ENCODE measurements at regions not wholly inside any gene's neighbourhood (a gene's known extent, or its start where the extent isn't known, plus 50 kb on each side); places are given as distances from the start of the nearest gene placed in this dataset.

DNA sequence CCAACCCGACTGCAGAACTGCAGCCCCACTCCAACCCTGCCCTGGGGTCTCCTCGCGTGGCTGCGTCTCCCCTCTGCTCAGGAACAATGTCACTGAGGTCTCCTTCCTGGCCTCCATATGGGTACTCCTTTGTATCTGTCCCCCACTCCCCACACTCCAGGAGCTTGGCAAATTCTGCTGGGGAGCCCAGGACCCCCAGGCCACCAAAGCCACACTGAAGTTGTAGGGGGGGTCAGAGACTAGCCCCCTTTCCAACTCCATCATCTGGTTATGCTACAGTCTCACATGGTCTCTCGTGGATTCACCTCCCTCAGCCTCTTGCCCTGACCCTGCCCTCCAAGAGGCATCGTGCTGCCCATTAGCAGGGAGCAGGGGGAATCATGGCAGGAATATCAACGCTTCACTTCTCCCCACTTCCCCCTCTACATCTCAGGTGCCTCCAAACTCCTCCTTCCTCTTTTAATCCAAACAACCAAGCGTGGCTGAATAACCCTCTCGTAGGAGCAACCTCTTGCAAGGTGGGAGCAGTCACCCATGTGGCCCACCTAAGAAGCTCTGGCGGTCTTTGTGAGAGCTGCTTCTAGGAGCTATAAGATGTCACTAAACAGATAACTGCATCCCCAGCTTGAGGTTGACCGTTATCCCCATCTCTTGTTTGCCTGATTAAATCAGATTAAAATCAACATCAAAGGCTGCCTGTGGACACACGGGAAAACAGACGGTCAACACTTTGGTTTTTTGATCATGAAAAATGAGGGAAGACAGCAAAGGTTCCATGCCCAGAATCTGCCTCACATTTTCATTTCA, 86.4 kb downstream of the MIS18A start:
- Histone ChIP-seq H3K4me3 (ENCODE audit: control extremely low read depth in 1 of 5, extremely low read depth in 1 of 5, insufficient read depth in 1 of 5, low read depth in 2 of 5, low read length in 4 of 5) (no peak overlapping the region), H3K4me1 (ENCODE audit: control insufficient read depth in 2 of 2, insufficient read depth in 2 of 2, low read length in 2 of 2) (no peaks in the 10 kb centered on the region), H3K27ac (ENCODE audit: low read length in 2 of 2) (no peak overlapping the region), H3K79me2 (ENCODE audit: control insufficient read depth, insufficient read depth, low read length) (no peaks in the 10 kb centered on the region), H3K9ac (ENCODE audit: low read length) (no peak overlapping the region), H4K20me1 (ENCODE audit: control insufficient read depth, insufficient read depth, low read length, poor library complexity, severe bottlenecking) (no peaks in the 10 kb centered on the region), H3K9me3 (ENCODE audit: control extremely low read depth in 1 of 3, control insufficient read depth in 2 of 3, insufficient read depth in 1 of 3, low read length in 2 of 3) (peaks cover 0 to 6% (median 0%) of the 10 kb centered on the region in 3 donors), H3K27me3 (replicated peaks in 1 of 4; ENCODE audit: control extremely low read depth in 1 of 4, control insufficient read depth in 3 of 4, insufficient read depth in 4 of 4, low read length in 3 of 4) (no peaks in the 10 kb centered on the region), H3K36me3 (replicated peaks in 1 of 2; ENCODE audit: control extremely low read depth in 1 of 2, control insufficient read depth in 1 of 2, extremely low read depth in 1 of 2, insufficient read depth in 2 of 2, low read length in 1 of 2) (no peaks in the 10 kb centered on the region), H2AFZ (ENCODE audit: insufficient read depth, low read depth, low read length, poor library complexity, severe bottlenecking) (no peak overlapping the region), H3K4me2 (replicated peaks; ENCODE audit: low read depth, low read length, poor library complexity, severe bottlenecking) (no peak overlapping the region)
- intact Hi-C loops (cut with micrococcal nuclease) = no loop called here
- no peak overlapping the region for H3K4me3 Mint-ChIP-seq
- no peaks in the 10 kb centered on the region for H3K4me1 Mint-ChIP-seq
- H3K27me3 Mint-ChIP-seq = peaks cover 13% of the 10 kb centered on the region
- ChIA-PET POLR2A (no interaction called here), CTCF (no interaction called here)
- H3K9me3 Mint-ChIP-seq (ENCODE audit: insufficient read depth) = peaks cover 2% of the 10 kb centered on the region
- 78% methylated on average over 12 of the region's 13 CpGs for WGBS (ENCODE audit: insufficient coverage)
- no peak overlapping the region for H3K27ac Mint-ChIP-seq
- ATAC-seq (ENCODE audit: low read depth) = no peak
- DNase-seq = no peak
- TF ChIP-seq CTCF (IDR thresholded peaks at IDR 0.05) (no peak), EZH2 (IDR thresholded peaks at IDR 0.05; ENCODE audit: borderline replicate concordance, insufficient read depth, low read depth, low read length, poor library complexity, severe bottlenecking) (no peak)

DNA sequence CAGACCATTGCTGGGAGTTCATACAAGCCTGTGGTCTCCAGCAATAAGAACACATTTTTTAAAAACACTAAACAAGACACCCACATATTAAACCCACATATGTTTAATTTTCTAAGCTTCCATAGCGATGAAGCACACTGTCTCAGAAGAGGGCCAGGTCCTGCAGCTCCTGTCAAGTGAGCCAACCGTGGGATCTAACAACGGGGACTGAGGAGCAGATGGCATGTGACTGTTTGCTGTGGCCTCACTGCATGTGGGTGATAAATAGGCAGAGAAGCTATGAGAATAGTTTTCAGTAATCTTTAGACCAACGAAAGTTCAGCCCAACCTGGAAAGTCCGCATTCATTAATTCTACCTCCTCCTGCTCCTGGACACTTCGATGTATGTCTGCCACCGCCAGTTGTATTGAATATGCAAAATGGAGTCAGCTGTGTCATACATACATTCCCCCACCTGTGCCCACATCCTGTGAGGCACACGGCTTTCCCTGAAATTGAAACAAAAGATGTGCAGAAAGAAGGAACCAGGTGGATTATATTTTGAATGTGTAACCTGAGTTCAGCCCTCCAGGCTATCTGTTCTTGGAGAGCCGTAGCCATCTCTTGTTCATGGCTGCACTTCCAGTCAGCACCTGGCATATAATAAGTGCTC, 88.2 kb downstream of the MIS18A start:
- TF ChIP-seq CTCF (IDR thresholded peaks at IDR 0.05) = no peak
- no peak for TF ChIP-seq EZH2 (IDR thresholded peaks at IDR 0.05; ENCODE audit: borderline replicate concordance, insufficient read depth, low read depth, low read length, poor library complexity, severe bottlenecking)
- no peaks in the 10 kb centered on the region for H3K79me2 ChIP-seq (ENCODE audit: control insufficient read depth, insufficient read depth, low read length)

More for the DNA sequence above, 88.2 kb downstream of the MIS18A start:
- Mint-ChIP-seq H3K9me3 (ENCODE audit: insufficient read depth) (peaks cover 2% of the 10 kb centered on the region), H3K27ac (no peak overlapping the region), H3K27me3 (peaks cover 13% of the 10 kb centered on the region), H3K4me3 (no peak overlapping the region), H3K4me1 (no peaks in the 10 kb centered on the region)
- Histone ChIP-seq H3K36me3 (replicated peaks in 1 of 2; ENCODE audit: control extremely low read depth in 1 of 2, control insufficient read depth in 1 of 2, extremely low read depth in 1 of 2, insufficient read depth in 2 of 2, low read length in 1 of 2) (no peaks in the 10 kb centered on the region), H2AFZ (ENCODE audit: insufficient read depth, low read depth, low read length, poor library complexity, severe bottlenecking) (no peak overlapping the region), H3K4me2 (replicated peaks; ENCODE audit: low read depth, low read length, poor library complexity, severe bottlenecking) (no peak overlapping the region), H3K27me3 (replicated peaks in 1 of 4; ENCODE audit: control extremely low read depth in 1 of 4, control insufficient read depth in 3 of 4, insufficient read depth in 4 of 4, low read length in 3 of 4) (no peaks in the 10 kb centered on the region), H3K4me3 (ENCODE audit: control extremely low read depth in 1 of 5, extremely low read depth in 1 of 5, insufficient read depth in 1 of 5, low read depth in 2 of 5, low read length in 4 of 5) (no peak overlapping the region), H3K9ac (ENCODE audit: low read length) (no peak overlapping the region), H3K9me3 (ENCODE audit: control extremely low read depth in 1 of 3, control insufficient read depth in 2 of 3, insufficient read depth in 1 of 3, low read length in 2 of 3) (peaks cover 0 to 6% (median 0%) of the 10 kb centered on the region in 3 donors), H3K4me1 (ENCODE audit: control insufficient read depth in 2 of 2, insufficient read depth in 2 of 2, low read length in 2 of 2) (no peaks in the 10 kb centered on the region), H4K20me1 (ENCODE audit: control insufficient read depth, insufficient read depth, low read length, poor library complexity, severe bottlenecking) (no peaks in the 10 kb centered on the region), H3K27ac (ENCODE audit: low read length in 2 of 2) (no peak overlapping the region)
- no peak for DNase-seq
- ChIA-PET CTCF (no interaction called here), POLR2A (no interaction called here)
- ATAC-seq (ENCODE audit: low read depth) = no peak
- 62% methylated on average over 5 of the region's 9 CpGs for WGBS (ENCODE audit: insufficient coverage)
- intact Hi-C loops (cut with micrococcal nuclease) = no loop called here
